SK-N-MC (cell line): ENCODE measurements at regions not wholly inside any gene's neighbourhood (a gene's known extent, or its start where the extent isn't known, plus 50 kb on each side); places are given as distances from the start of the nearest gene placed in this dataset.

Source experiments
- EZH2 ChIP-seq: fragments of 200-600 bp; sonication (generic); IDR thresholded peaks from one replicate; pipeline ENCODE4 v1.6.1; 2017; ENCODE audit warnings: antibody characterized with exemption
- FOXP2 ChIP-seq: optimal IDR thresholded peaks from 2 replicates; pipeline ENCODE3; 2011; ENCODE audit warnings: mild to moderate bottlenecking, moderate library complexity; ENCODE audit not compliant: insufficient read depth; ENCODE audit errors: extremely low read length, control extremely low read depth
- POLR2AphosphoS5 ChIP-seq: IDR thresholded peaks from 2 replicates; pipeline ENCODE4 v1.6.1; 2012; ENCODE audit warnings: mild to moderate bottlenecking, low read depth, low read length, borderline replicate concordance

DNA sequence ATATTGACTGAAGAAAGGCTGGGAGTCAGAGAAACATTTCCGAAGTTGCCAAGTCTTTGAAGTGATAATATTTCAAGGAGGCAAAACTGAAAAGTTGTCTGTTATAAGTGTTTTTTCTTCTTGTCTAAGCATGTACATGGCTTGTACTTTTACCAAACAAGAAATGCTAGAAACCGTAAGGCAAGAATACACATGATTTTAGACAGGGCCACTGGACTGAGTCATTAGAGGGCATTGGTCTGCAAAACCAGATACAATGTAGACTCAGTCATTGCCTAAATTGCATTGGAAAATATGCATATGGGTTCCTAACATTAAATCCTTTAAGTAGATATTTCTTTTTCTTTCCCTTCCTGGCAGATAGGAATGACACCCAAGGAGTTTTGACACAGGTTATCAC lies 284.9 kb upstream of the PUDP start:
- TF ChIP-seq POLR2AphosphoS5 (no peak), EZH2 (no peak), FOXP2 (no peak)
